GM11168 (cell line): ENCODE measurements at regions not wholly inside any gene's neighbourhood (a gene's known extent, or its start where the extent isn't known, plus 50 kb on each side); places are given as distances from the start of the nearest gene placed in this dataset.

Source experiments
- in situ Hi-C: fragments of 300-500 bp; cut with MboI; formaldehyde crosslinking; loops from one replicate; pipeline ENCODE4 v1.12.0; 2022; ENCODE audit warnings: low sequenced_read_pairs; ENCODE audit not compliant: unreplicated experiment

DNA sequence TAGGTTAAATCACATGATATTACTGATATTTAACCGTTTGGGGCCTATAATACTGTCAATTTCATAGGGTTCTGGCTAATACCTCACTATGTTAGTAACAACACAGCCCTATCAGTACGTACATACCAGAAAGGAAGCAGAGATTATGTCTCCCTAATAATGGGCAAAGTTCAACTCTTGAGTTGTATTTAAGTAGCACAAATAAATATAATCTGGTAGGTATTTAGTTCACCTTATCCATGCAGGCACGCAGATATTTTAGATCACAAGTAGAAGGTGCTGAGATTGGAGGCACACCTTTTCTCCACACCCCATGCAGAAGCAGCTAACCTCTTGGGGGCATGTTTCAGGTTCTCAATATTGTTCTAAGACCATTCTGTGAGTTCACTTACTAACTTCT, 118.9 kb downstream of the IRS1 start:
- in situ Hi-C loops: no loop called here

- in situ Hi-C loops: no loop called here
Observed at GRCh38 chr2:226679389-226680065, 120.1 kb downstream of the IRS1 start.

- in situ Hi-C loops: no loop called here
Observed at GRCh38 chr2:226678422-226678821, 121.2 kb downstream of the IRS1 start.

DNA sequence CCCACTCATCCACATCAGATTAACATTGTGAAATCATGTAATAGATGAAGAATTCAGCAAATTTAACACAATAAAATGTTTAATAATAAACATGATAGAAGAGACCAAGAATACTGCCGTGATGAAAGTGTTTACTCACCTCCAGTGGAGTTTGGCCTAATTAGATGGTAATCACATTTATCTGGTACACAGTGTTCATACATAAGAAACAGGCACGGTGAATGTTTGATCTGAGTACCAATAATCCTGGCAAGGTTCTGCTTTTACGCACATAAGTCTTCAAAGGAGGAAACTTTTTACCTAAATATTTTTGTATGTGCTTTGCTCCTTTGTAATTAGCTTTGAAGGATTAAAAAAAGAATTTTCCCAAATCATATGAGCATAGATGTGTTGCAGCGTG, 122.5 kb downstream of the IRS1 start:
- in situ Hi-C loops: no loop called here

- in situ Hi-C loops: no loop called here
Observed at GRCh38 chr2:226676618-226677017, 123.0 kb downstream of the IRS1 start.

GRCh38 chr2:226674123-226674522, 125.5 kb downstream of the IRS1 start:
- in situ Hi-C loops: no loop called here

- in situ Hi-C loops: no loop called here
Observed at GRCh38 chr2:226673314-226673723, 126.3 kb downstream of the IRS1 start.

DNA sequence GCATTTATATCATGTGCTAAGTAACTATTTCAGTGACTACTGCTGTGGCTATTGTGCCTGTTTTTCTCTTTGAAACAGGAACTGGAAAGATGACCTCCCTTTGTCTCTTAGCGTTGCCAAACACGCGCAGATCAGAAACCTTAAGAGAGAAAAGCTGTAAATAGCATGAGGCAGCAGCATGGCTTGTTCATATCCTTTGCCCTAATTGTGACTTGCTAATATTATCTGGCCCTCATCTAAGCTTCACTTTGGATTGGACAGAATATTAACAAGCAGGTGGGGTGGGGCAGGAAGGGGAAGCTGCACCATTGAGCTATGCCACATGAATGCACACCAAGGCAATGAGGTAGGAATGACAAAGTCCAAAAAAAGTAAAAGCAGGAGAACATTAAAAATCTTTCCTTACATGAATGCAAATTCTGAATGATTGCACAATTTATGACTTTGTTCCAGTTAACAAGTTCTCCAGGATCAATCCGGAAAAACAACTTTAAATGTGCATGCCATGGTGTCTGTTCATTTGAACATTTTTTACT, 128.4 kb downstream of the IRS1 start:
- in situ Hi-C loops: no loop called here

DNA sequence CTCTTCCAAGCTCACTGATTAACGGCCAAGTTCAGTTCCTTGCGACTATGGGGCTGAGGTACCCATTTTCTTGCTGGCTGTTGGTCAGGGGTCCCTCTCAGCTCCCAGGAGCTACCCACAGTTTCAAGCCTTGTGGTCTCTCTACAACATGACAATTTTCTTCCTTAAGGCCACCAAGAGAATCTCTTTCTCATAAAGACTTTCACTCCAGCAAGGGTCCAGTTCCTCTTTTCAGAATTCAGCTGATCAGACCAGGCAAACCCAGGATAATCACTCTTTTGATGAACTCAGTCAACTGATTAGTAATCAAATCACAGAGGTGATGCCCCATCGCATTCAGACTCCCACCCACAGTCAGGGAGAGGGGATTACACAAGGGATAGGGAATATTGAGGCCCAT, 129.7 kb downstream of the IRS1 start:
- in situ Hi-C loops: no loop called here

DNA sequence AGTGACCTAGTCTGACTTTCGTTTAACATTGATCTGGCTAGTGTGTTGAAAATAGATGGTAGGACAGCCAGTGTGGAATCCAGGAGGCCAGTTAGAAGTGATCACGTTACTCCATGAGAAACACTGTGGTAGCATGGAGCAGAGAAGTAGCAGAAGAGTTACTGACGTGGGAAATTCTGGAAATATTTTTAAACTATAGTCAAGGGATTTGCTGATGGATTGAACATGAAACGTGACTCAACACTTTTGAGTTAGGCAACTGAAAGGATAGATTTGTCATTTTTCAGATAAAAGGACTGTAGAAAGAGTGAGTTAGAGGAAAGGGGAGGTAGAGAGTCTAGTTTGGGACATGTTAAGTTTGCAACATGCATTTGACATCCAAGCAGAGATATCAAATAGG, 130.4 kb downstream of the IRS1 start:
- in situ Hi-C loops: no loop called here

- in situ Hi-C loops: no loop called here
Observed at GRCh38 chr2:226667736-226668135, 131.9 kb downstream of the IRS1 start.

GRCh38 chr2:226665306-226665831, 134.3 kb downstream of the IRS1 start:
- in situ Hi-C loops: no loop called here

- in situ Hi-C loops: no loop called here
Observed at GRCh38 chr2:226664661-226665060, 135.0 kb downstream of the IRS1 start.

GRCh38 chr2:226664140-226664539, 135.5 kb downstream of the IRS1 start:
- in situ Hi-C loops: no loop called here

DNA sequence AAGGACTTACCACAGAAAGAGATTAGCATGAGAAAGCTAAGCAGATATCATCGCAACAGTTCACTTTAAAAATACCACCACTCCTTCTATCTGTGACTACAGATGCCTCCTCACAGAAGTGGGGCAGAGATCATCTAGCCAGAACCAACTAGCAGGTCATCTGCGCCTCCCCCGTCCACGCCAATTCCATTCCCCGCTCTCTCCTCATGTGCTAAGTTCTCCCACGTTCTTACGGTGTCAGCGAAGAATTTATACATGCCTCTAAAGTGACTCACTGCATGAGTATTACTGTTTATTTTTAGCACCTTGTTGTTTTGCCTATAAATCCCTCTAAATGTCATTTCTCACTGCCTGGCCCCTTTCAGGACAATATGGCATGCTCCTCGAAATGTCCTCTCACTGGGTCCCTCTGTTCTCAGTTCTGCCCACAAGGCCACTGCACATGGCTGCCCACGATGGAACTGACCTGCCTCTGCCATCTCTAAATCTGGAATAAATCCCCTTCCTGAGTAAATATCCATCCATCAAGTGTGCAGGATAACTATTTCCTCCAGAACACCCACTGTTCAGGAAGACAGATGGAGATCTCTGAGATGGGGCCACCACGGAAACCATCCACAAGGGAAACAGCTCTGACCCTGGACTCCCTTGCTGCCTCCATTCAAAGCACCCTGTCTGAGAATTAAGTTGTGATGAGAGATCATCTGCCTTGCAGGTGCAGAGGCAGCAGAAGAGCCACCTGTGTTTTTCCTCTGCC, 137.7 kb downstream of the IRS1 start:
- in situ Hi-C loops: no loop called here

GRCh38 chr2:226660526-226660925, 139.1 kb downstream of the IRS1 start:
- in situ Hi-C loops: no loop called here

DNA sequence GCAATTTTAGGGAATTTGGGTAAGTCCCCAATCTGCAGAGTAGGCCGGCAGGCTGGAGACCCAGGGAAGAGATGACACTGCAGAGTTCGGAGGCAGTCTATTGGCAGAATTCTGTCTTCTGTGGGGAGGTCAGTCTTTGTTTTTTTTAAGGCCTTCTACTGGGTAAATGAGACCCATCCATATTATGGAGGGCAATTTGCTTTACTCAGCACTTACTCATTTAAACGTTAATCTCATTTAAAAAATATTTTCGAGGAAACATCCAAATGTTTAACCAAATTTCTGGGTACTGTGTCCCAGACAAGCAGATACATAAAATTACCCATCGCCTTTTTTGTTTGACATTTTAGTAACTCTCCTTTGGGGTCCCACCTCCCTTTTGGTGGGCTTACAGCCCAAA, 139.5 kb downstream of the IRS1 start:
- in situ Hi-C loops: no loop called here

DNA sequence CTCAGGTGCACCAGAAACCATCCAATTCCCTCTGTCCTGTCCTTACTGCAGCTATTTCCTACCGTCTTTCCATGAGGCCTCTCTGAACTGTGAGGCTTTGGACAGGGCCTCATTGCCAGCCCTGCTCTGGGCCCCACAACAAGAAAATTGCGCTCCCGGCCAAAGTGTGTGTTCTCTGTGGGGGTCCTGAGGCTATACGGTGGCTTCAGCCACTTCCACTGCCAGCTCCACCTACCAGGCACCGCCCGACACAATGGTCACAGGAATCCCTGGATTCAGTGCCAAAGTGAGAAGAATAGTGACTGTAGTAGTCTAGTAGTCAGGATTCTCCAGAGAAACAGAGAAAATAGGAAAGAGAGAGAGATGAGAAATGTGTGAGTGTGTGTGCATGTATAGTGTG, 140.2 kb downstream of the IRS1 start:
- in situ Hi-C loops: no loop called here

GRCh38 chr2:226658555-226658954, 141.1 kb downstream of the IRS1 start:
- in situ Hi-C loops: no loop called here

DNA sequence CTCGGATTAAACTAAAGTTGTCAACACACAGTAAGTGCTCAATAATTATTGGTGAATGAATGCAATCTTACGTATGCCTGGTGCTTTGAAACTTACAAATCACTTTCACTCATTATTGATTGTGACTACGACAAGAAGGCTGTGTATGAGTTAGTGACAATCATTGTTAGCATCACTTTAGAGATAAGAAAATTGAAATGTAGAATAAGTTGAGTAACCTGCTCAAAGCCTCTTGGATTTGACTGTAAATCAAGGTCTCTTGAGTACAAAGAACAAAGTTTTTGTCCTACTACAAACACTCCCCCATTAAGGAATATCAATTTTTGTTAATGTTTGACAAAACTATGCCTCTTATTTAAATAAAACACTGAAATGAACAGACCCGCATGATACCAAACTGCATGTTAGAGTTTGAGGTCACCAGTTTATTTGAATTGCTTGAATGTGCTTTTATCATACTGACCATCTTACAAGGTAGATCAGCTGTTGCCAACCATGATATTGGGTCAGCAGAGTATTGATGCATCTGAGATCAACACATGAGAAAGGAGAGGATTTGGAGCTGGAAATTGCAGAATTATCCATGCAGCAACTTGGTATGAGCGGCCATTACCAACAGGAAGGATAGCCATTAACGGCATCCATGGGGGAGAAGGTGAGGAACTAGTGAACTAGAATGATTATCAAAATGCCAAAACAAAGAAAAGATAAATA, 142.1 kb downstream of the IRS1 start:
- in situ Hi-C loops: no loop called here

- in situ Hi-C loops: no loop called here
Observed at GRCh38 chr2:226656367-226656766, 143.3 kb downstream of the IRS1 start.
